NCI-H2196 (cell line): ENCODE measurements at regions not wholly inside any gene's neighbourhood (a gene's known extent, or its start where the extent isn't known, plus 50 kb on each side); places are given as distances from the start of the nearest gene placed in this dataset.
"Not testable (repeated sequence)": the region's sequence is repeated elsewhere in the genome, so short reads cannot be mapped to it uniquely, and the experiment has no call there.

Source experiments
- DNase-seq: peaks from one replicate; lab custom pipeline; 2025; ENCODE audit not compliant: unreplicated experiment; lab: John Stamatoyannopoulos, UW

DNA sequence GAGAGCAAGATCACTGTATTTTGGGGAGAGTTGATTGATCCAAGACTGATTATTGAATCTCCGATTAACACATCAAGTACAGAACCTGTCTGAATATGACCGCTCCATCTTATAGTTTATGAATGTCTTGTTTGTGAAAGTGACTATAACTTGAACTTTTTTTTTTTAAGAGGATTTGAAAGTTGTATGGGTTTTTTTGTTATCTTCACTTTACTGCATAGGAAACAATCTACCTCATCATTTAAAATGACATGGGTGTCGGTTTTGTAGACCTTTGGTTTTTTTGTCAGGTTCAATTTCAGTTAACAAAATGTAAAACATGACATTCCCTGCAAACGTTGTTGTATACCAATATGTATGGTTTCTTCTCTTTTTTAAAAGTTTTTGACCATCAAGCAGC lies 103.0 kb upstream of the NUDT6 start:
- DNase-seq, result no peak

DNA sequence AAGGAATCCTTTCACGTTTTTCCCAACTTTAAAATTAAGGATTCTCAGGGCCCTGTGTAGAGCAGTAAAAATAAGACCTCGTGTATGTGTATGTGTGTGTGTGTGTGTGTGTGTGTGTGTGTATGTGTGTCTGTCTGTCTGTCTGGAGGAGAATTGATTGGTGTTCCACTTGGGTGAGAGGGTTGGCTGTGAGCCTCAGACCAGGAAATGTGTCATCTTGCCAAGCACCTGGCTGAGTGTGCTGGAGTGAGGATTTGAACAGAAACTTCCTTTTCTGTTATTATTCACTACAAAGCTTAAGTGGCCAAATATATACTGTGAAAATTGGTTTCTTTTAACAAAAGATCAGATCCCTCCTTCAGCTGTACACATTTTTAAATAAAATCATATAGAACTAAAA lies 103.6 kb upstream of the NUDT6 start:
- DNase-seq, result not testable (repeated sequence)

DNA sequence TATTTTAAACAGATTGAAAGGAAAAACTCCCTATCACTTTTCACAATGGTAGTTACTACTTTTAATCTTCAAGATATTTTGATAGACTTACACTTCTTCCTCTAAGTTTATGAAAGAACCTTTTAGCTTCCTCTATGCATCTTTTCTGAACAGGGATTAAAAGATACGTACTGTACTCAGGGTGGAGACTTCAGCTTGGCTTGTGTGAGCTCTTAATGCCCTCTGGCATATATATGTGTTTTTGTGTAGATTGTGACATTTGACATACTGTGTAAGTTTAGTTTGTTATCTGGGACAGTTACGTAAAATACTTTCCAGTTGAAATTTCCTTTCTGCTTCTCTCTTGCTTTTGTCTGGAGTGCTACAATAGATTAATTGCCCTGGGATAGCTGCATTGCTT lies 109.3 kb upstream of the NUDT6 start:
- DNase-seq, result no peak

DNA sequence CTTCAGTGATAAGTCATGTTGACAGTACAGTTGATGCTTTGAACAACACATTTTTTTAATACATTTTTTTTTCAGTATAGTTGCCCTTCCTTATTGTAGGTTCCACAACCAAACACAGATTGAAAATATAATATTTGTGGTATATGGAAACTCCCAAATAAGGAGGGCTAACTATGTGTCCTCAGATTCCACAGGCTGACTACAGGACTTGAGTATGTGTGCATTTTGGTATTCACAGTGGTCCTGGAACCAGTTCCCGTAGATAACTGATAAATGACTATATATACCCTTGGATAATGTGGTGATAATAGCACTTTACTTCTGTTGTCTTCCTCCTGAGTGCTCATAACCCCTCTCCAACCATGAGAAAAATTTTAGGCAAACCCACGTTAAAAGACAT lies 111.6 kb upstream of the NUDT6 start:
- no peak for DNase-seq

DNA sequence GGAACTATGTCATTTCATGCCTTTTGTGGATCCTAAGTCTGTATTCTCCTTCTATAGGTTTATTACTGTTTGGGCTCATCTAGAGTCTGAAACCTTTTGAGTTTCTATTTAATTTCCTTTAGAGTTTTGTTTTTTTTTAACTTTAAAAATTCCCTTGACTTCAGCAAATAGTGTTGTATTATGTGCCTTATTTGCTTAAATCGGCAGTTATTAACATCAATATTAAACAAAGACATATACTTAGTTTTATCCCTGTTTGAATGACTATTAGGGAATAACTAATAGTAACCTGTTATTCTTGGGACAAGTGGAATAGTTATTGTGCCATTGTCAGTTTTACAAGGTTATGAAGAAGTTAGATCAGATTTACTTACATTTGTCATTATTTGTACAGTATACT lies 112.8 kb upstream of the NUDT6 start:
- DNase-seq, result no peak

DNA sequence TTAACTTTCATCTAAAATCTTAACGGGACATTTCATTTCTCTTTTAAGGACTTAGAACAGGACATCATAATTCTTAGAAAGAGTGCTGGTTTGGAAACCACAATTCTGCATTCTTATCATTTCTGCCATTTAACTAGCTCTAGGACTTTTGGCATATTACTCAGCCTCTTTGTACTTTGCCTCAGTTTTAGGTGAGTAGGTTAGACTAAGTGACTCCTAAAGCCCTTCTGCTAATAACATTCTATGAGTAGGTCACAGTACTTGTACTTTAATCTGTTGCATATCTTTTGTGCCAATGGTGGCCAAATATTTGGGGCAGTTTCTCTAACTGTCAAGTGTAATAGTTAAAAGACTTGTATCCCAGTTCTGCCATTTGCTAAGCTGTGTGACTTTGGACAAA lies 115.4 kb upstream of the NUDT6 start:
- no peak for DNase-seq

DNA sequence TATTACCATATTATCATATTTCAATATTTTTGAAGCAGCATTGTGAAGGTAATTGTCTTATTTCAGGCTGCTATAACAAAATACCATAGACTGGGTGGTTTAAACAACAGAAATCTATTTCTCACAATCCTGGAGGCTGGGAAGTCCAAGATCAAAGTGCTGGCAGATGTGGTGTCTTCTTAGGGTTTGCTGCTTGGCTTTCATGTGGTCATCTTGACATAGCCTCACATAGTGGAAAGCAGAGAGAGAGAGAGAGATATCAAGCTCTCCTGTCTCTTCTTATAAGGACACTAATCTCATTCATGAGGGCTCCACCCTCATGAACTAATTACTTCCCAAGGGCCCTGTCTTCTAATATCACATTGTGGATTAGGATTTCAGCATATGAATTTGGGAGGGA lies 119.7 kb upstream of the NUDT6 start:
- DNase-seq, result no peak

DNA sequence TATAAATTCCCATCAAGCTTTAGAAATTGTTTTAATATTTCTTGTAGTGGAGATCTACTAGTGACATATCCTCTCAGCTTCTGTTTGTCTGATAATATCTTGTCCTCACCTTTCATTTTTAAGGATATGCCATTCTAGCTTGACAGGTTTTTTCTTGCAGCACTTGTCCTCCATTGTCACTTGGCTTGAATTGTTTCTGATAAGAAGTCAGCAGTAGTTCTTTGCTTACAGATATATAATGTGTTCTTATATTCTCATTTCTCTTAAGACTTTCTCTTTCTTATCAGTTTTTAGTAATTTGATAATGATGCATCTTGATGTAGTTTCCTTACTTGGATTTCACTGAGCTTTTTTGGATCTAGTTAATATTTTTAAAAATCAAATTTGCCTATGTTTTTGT lies 120.6 kb upstream of the NUDT6 start:
- no peak for DNase-seq

DNA sequence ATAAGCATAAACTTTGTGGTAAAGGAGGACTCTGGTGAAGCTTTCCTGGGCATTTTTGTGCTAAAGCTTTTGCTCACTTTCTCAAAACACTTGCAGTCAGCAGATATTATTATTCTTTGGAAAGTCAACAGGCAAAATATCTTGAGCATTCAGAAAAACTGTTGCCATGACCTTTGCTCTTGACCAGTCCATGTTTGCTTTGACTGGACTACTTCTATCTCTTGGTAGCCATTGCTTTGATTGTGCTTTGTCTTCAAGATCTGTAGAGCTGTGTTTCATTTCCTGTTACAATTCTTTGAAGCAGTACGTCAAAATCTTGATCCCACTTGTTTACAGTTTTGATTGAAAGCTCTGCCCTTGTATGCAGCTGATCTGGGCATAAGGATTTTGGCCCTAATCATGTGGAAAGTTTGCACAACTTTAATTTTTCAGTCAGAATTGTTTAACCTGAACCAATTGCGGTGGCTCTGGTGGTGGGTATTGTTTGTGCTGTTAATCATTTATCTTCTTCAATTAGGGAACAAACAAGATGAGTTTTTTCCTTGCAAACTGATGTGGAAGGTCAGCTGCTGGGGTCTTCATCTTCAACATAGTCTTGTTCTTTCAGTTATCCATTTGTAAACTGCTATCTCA lies 121.5 kb upstream of the NUDT6 start:
- DNase-seq, result no peak

DNA sequence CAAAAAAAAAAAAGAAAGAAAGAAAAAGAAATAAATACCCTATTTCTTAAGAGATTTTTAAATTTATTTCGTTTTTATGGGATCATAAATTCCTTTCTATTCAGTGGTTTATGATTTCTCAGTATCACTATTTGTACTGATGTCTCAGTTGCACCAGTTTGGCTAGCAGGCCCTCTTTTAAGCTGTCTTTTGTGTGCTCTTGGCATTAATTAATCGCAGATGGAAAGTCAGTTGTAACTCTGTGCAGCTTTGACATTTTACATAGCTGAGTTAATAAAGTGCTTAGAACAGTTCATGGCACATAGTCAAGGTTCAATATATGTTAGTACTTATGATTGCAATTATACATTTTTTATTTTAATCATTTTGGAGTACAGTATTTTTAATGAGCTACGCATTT lies 123.7 kb upstream of the NUDT6 start:
- DNase-seq, result no peak

DNA sequence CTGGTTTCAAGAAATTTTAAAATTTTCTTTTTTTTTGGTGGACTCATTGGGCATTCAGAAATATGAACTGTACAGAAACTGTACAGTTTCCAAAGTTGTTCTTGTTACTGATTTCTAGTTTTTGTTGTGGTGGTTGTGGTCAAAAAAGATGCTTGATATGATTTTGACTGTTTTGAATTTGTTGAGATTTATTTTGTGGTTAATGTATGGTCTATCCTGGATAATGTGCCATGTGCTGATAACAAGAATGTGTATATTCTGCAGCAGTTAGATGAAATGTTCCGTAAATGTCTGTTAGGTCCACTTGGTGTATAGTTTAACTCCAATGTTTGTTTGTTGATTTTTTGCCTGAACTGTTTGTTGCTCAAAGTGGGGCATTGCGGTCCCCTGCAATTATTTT lies 127.6 kb upstream of the NUDT6 start:
- no peak for DNase-seq

DNA sequence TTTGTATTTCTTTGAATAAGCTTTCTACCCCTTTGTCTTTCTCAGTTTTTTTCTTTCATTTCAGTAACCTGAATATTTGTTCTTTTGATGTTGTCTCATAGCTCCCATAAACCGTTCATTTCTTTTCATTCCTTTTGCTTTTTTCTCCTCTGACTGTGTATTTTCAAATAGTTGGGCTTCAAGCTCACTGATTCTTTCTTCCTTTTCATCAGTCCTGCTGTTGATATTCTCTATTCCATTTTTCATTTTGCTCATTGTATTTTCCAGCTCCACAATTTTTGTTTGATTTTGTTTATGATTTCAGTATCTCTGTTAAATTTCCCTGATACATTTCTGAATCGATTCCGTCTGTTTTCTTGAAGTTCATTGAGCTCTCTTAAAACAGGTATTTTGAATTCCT lies 129.6 kb upstream of the NUDT6 start:
- DNase-seq, result no peak

DNA sequence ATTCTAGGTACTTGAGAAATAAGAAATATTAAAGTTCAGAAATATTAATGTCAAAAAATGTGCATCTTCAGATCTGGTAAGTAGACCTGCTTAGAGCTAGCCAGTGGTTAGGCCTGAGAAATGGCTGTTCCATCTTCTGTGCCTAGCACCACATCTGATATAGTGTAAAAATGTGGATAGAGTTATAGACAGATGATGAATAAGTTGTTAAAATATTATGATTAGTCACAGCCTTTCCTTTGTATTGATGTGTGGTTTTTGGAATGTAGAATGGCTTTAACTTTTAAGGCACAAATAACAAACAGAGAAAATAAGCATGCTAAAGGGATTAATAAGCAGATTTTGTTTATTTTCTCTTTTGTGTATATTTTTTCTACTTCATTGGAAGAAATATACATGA lies 133.5 kb upstream of the NUDT6 start:
- no peak for DNase-seq

DNA sequence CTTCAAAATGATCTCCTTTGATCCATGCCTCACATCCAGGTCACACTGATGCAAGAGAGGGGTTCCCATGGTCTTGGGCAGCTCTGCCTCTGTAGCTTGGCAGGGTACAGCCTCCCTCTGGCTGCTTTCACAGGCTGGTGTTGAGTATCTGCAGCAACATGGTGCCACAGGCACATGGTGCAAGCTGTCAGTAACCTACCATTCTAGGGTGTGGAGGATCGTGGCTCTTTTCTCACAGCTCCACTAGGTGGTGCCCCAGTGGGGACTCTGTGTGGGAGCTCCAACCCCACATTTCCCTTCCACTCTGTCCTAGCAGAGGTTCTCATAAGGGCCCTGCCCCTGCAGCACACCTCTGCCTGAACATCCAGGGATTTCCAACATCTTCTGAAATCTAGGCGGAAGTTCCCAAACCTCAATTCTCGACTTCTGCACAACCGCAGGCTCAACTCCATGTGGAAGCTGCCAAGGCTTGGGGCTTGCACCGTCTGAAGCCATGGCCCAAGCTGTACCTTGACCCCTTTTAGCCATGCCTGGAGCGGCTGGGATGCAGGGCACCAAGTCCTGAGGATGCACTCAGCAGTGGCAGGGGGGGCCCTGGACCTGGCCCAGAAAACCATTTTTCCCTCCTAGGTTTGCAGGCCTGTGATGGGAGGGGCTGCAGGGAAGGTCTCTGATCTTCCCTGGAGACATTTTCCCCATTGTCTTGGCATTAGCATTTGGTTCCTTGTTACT lies 137.8 kb upstream of the NUDT6 start:
- DNase-seq, result no peak

DNA sequence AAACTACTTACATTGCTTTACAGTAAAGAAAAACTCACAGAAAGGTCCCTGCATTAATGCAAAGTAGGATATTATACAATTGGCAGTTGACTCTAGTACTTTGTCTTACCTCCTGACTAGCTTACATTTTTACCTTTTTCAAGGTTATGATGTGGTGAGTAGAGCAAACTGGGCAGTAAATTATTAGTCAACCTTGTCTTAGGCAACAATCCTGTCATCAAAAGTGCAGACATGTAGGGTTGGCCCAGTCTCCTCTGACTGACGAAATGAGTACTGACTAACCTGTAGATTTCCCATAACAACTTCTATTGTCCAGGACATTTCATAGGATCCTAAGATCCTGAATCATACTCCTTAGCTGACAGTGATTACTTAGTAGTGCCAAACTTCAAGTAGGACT lies 142.0 kb upstream of the NUDT6 start:
- DNase-seq, result no peak

DNA sequence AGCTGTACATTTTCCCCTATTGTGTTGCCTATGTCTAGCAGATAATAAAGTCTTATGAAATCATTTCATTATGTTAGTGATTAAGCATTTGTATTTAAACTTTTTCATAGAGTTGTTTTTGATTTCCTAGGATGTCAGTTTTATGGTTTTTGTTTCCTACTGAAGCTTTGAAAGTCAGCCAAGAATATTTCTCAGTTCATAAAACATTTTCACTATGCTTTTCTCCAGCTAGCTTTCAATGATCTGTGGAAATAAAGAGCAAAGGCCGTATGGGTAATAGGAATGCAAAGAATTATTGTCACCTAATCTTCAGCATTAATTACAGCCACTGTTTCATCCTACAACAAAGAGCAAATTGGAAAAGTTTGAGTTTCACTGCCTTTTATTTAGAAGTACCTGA lies 145.7 kb upstream of the NUDT6 start:
- DNase-seq, result no peak

DNA sequence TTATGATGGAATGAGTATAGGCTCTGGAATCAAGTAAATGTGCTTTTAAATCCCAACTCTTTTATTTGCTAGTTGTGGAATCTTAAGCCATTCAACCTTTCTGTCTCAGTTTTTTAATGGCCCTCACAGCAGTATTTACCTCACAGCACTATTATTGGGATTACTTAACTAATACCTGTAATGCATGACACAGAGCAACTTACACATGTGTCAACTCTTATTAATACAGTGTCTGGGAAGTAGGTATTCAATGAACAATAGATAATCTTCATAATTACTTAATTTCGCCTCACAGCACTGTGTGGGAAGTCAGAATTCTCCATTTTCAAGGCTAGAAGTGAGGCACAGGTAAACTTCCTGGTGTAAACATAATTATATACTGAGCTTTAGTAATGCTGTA lies 149.7 kb upstream of the NUDT6 start:
- no peak for DNase-seq

DNA sequence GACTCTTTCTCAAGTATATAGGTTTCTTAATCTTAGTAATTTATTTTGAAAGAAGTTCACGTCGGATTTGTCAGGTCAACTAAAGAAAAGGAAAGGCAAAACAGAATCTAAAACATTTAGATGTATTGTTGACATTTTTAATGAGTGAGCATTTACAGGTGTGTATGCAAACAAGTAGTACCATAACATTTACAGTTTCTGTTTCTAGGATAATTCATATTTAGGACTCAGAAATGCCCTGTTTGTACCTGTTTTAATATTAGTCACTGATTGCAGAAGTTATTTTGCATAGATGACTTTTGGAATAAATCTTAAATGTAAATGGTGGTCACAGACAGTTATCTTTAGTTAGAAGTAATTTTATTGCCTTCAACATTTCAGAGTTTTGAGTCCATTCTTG lies 151.3 kb upstream of the NUDT6 start:
- no peak for DNase-seq

DNA sequence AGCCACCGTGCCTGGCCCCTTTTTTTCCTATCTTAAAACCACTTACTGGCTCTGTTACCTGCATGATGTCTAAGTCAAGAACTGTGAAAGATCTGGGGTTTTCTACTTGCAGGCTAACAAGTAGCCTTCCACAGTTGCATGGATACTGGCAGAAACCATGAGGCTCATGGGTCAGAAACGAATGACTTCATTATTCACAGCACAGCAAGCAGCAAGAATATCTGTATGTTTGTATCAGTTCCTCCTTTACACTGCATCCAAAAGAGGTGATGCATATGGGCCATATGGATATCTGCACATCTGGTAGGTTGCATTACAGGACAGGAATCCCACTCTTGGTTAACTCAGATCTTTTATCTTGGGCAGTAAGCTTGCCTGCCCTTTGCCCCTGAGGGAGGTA lies 154.9 kb upstream of the NUDT6 start:
- no peak for DNase-seq

DNA sequence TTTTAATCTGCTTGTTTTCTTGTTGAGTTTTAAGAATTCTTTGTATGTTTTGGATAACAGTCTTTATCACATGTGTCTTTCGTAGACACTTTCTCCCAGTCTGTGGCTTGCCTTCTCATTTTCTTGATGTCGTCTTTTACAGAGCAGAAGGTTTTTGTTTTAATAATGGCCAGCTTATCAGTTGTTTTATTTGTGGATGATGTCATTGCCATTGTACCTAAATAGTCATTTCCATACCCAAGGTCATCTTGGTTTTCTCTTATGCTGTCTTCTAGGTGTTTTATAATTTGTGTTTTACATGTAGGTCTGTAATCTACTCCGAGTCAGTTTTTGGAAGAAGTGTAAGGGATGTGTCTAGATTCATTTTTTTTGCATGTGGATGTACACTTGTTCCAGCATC lies 159.6 kb upstream of the NUDT6 start:
- DNase-seq, result no peak

DNA sequence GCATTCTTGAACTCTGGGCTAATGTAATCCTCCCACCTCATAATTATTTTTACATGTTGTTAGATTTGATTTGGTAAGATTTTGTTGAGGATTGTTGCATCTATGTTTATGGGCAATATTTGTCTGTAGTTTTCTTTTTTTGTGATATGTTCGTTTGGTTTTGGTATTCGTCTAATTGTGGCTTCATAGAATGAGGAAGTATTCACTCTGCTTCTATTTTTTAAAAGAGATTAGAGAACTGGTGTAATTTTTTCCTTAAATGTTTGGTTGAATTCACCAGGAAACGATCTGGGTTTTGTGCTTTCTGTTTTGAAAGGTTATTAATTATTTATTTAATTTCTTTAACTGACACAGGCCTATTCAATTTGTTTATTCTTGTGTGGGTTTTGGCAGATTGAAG lies 161.2 kb upstream of the NUDT6 start:
- DNase-seq, result no peak

DNA sequence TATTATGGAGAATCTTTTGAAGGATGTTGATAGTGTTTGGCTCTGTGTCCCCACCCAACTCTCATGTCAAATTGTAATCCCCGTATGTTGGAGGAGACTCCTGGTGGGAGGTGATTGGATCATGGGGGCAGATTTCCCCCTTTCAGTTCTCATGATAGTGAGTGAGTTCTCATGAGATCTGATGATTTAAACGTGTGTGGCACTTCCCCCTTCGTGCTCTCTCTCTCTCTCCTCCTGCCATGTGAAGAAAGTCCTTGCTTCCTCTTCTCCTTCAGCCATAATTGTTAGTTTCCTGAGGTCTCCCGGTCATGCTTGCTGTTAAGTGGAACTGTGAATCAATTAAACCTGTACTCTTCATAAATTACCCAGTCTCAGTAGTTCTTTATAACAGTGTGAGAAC lies 166.1 kb upstream of the NUDT6 start:
- DNase-seq, result no peak

DNA sequence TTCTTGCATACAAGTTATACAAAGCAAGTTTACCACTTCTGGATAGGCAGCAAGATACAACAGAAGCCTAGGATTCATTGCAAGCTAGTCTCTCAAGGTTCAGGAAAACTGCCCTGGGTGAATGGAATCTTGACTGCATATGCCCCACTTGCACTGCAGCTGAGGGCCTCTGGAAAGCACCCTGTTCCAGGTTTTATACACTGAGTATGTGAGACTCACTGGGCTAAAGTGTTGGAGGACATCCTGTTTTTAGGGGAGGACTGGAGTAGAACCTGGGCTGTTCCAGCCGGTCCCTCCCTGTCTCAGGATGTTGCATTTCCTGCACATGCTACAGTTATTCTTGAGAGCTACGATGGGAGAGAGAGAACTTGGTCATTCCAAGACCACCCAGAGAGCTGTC lies 168.5 kb upstream of the NUDT6 start:
- no peak for DNase-seq
